Effector memory CD8-positive, alpha-beta T cell (primary cell): ENCODE measurements at regions not wholly inside any gene's neighbourhood (a gene's known extent, or its start where the extent isn't known, plus 50 kb on each side); places are given as distances from the start of the nearest gene placed in this dataset.

Experiments used
- ATAC-seq: fragments of 150-1000 bp; cut with Tn5 transposase; replicated peaks from 2 replicates; pipeline ENCODE4 v1.10.0; 2021; ENCODE audit warnings: mild to moderate bottlenecking, moderate library complexity
- DNase-seq, 3 experiments: peaks; one replicate each; pipeline ENCODE4 v3.0.0; 2021
- H3K27ac Mint-ChIP-seq, 2 donors: one replicate each; pipeline ENCODE4 v1.8.0; 2022; ENCODE audit warnings: mild to moderate bottlenecking in 2 of 2, mixed read lengths in 2 of 2, moderate library complexity in 2 of 2
- H3K27me3 Mint-ChIP-seq, 2 donors: one replicate each; pipeline ENCODE4 v1.8.0; 2022; ENCODE audit warnings: mixed read lengths in 2 of 2
- H3K36me3 Mint-ChIP-seq: one replicate; pipeline ENCODE4 v1.8.0; 2022; ENCODE audit warnings: mild to moderate bottlenecking, moderate library complexity, mixed read lengths; ENCODE audit not compliant: insufficient read depth
- H3K4me1 Mint-ChIP-seq, 2 donors: one replicate each; pipeline ENCODE4 v1.8.0; 2022; ENCODE audit warnings: low read depth in 2 of 2, mixed read lengths in 2 of 2
- H3K4me3 Mint-ChIP-seq, 2 donors: one replicate each; pipeline ENCODE4 v1.8.0; 2022; ENCODE audit warnings: mild to moderate bottlenecking in 2 of 2, mixed read lengths in 2 of 2, moderate library complexity in 2 of 2
- H3K9me3 Mint-ChIP-seq, 2 donors: one replicate each; pipeline ENCODE4 v1.8.0; 2022; ENCODE audit warnings: mixed read lengths in 2 of 2

DNA sequence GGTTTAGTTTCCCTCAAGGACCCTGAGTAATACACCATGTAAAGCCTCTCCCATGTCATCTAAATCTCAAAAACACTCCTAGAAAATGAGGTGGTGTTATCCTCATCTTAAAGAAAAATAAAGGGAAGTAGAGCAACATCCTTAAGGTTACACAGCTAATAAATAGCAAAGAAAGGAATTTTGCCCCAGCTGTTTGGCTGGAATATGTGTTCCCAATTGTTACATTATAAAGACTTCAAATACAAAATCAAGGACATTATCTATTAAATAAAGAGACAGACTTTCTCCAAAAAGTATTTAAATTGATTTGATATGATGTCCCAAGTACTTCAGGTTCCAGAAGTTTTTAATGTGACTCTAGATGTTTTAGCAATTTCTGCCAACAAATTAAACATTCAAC lies 57.9 kb upstream of the IL15 start:
- ATAC-seq: no peak
- H3K9me3 Mint-ChIP-seq: no peaks in the 10 kb centered on the region
- no peaks in the 10 kb centered on the region for H3K27me3 Mint-ChIP-seq
- no peak overlapping the region for H3K4me3 Mint-ChIP-seq
- no peak overlapping the region for H3K27ac Mint-ChIP-seq
- H3K36me3 Mint-ChIP-seq: no peaks in the 10 kb centered on the region
- no peak for DNase-seq
- H3K4me1 Mint-ChIP-seq: no peaks in the 10 kb centered on the region

DNA sequence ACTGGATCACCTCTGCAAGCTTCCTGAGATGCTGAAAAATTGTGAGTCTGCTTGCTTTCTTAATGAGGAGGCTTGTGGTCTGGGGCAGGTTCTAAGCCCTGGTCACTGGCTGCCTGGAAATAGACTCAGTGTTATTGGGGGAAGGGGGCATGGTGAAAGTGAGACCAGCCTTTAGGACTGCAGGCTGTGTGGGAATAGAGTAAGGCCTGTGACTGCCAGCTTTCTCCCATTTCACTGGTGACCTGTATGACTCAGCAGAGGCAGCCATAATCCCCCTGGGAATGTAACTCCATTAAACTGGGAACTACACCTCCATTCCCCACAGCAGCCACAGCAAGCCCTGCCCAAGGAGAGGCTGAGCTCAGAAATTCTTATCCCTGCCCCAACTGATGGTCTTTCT lies 55.9 kb upstream of the IL15 start:
- Mint-ChIP-seq H3K4me3 (no peak overlapping the region), H3K27me3 (no peaks in the 10 kb centered on the region), H3K36me3 (no peaks in the 10 kb centered on the region), H3K4me1 (no peaks in the 10 kb centered on the region), H3K9me3 (peaks cover 0 to 2% of the 10 kb centered on the region in 2 donors), H3K27ac (no peak overlapping the region)
- no peak for DNase-seq
- ATAC-seq: no peak
